Activated T-helper 1 cell treated with Interleukin-2 at 50 U/mL for 16 hours (primary cell): ENCODE measurements at regions not wholly inside any gene's neighbourhood (a gene's known extent, or its start where the extent isn't known, plus 50 kb on each side); places are given as distances from the start of the nearest gene placed in this dataset.
"Not testable (repeated sequence)": the region's sequence is repeated elsewhere in the genome, so short reads cannot be mapped to it uniquely, and the experiment has no call there.

Experiments
- DNase-seq: peaks from one replicate; pipeline ENCODE4 v3.0.0-alpha.2; 2020; ENCODE audit warnings: low read depth

DNA sequence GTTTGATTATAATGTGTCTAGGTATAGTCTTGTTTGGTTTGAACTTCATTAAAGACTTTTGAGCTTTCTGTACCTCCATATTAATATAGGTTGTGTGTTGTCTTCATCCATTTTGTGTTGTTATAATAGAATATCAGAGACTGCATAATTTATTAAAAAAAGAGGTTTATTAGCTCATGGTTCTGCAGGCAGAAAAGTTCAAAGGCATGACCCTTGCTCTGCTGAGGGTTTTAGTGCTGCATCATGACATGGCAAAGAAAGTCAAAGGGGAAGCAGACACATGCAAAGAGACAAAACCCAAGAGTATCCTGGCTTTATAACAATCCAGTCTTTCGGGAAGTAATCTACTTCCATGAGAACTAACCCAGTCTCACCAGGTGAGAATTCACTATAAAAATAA, 358.2 kb downstream of the EDEM1 start:
- no peak for DNase-seq

DNA sequence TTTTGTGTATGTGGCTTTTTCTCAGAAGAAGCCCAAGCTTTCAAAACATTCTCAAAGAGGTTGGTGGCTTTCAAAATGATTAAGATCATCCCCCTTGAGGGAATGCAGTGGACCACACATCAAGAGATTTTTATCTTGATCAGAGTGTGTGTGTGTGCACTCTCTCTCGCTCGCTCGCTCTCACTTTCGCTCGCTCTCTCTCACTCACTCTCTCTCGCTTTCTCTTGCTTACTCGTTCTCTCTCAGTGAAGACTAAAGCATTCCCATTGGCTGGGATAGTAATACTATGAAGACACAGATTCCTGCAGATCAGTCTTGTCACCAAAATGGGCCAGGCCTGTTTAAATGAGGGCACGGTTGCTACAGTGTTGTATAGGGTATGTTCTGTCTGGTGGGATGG, 365.7 kb downstream of the EDEM1 start:
- no peak for DNase-seq

DNA sequence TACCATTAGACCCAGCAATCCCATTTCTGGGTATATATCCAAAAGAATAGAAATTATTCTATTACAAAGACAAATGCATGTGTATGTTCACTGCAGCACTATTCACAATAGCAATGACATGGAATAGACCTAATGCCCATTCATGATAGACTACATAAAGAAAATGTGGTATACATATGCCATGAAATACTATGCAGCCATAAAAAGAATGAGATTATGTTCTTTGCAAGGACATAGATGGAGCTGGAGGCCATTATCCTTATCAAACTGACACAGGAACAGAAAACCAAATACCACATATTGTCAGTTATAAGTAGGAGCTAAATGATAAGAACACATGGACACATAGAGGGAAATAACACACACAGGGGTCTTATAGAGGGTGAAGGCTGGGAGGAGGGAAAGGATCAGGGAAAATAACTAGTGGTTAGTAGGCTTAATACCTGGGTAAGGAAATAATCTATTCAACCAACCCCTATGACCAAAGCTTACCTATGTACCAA, 366.8 kb downstream of the EDEM1 start:
- DNase-seq, result no peak

DNA sequence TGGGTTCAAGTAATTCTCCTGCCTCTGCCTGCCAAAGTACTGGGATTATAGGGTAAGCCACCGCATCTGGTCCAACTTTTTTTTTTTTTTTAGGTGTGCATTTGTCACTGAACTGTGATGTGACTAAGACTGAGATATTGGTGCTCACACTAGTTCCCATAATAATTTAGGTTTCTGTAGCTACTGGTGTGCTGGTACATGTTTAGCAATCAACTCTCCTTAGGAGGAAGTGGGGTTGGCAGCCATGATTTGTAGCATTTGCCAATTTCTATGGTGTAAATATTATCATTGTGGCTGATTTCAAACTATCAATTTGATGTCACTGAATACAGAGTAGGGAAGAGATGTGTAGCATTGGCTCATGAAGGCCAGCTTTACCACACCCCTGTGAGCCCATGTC, 372.7 kb downstream of the EDEM1 start:
- no peak for DNase-seq

DNA sequence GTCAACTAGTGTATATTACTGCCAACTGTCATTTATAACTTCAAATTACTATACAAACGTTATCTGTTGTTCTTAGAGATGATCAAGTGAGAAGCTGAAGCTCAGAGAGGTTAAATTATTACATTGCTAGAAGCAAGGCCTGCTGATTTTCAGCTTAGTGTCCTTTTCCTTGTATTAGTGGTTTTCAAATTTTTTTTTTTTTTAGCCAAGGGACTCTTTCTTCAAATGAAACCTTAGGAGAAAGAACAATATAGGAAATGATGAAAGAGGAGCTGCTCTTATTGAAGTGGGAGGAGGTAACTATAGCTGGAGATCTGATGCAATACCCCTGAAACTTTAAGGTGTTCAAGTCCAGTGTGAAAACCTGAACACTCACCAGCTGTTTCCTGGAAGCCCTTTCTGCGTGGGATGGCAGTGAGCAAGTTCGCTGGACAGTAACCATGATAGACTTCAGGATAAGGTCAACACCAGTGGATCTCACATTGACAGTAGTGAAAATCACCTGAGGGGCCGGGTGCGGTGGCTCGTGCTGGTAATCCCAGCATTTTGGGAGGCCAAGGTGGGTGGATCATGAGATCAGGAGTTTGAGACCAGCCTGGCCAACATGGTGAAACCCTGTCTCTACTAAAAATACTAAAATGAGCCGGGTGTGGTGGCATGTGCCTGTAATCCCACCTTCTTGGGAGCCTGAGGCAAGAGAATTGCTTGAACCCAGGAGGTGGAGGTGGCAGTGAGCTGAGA, 376.2 kb downstream of the EDEM1 start:
- DNase-seq, result no peak

DNA sequence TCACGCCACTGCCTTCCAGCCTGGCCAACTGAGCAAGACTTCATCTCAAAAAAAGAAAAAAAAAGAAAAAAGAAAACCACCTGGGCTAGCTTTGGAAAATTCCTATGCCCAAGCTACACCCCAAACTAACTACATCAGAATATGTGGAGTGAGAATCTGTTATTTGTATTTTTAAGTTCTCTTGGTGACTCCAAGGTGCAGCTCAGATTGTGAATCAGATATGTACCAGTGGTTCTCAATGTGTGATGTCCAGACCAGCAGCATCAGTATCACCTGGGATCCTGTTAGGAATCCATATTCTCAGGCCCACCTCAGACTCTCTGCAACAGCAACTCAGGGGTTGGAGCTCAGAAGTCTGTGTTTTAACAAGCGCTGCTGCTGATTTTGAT, 376.8 kb downstream of the EDEM1 start:
- DNase-seq, result no peak

DNA sequence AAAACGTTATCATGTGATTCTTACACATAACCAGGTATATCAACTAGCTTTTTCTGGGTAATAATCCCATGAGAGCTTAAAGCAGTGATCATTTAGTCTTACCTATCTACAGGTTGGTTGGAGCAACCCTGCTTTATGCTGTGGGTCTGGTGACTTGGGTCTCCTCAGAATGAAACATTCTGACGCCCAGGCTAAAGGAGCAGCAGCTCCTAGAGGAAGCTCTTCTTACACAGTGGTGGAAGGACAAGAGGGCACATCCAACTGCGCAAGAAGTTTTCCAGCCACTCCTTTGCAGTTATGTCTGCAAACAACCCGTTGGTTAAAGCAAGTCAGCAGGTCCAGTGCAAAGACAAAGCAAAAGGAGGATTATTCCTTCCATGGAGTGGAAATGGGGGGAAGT, 377.5 kb downstream of the EDEM1 start:
- no peak for DNase-seq

DNA sequence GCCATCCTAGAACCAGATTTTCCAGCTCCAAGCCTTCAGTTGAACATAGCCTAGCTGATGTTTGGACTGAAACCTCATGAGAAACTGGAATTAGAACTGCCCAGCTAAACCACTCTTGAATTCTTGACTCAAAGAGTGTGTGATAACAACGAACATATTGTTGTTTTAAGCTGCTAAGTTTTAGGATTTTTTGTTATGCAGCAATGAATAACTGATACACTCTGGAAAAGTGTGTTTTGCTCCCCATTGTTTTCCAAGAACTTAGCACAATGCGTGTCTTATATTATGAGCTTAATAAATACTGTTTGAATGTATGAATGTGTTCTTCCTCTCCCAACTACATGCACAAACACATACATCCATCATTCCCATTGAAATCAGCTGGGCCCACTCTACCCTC, 379.6 kb downstream of the EDEM1 start:
- no peak for DNase-seq

DNA sequence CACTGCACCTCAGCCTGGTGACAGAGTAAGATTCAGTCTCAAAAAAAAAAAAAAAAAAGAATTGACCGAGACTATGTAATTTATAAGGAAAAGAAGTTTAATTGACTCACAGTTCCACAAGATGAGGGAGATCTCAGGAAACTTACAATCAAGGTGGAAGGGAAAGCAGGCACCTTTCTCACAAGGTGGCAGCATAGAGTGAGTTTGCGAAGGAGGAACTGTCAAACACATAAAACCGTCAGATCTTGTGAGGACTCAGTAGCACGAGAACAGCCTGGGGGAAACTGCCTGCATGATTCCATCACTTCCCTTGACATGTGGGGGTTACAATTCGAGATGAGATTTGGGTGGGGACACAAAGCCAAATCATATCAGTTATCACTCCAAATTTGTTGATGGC, 380.9 kb downstream of the EDEM1 start:
- no peak for DNase-seq

DNA sequence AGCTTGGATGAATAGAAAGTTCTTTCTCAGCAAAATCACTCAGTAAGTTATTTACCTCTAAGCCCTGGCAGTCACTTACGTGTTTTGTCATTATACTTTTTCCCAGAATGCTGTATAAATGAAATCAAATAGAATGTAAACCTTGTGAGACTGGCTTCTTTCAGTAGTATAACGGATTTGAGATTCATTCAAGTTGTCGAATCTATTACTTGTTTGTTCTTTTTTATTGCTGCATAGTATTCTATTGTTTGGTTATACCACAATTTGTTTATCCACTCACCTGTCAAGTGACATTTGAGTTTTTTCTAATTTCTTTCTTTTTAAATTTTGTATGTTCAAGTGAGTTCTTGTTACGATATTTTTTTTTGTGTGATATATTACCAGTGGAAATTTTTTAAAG, 381.6 kb downstream of the EDEM1 start:
- DNase-seq, result no peak

DNA sequence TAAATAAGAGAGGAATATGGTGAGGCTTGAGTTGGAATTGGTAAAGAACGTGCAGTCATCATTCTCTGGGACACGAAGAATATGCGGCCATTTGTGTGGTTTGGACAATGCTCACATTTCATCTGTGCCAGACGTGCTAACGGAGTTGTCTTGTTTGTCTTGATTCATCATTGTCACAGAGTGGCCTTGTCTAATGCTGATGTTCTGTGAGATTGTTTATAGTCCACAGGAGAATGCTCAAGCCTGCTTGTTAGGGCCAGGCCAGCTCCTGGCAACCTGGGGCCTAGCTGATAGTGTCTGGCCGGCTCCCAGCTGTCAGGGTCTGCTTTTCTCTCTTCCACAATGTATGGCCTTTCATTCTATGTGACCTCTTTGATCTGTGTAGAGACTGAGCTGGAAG, 384.7 kb downstream of the EDEM1 start:
- no peak for DNase-seq

DNA sequence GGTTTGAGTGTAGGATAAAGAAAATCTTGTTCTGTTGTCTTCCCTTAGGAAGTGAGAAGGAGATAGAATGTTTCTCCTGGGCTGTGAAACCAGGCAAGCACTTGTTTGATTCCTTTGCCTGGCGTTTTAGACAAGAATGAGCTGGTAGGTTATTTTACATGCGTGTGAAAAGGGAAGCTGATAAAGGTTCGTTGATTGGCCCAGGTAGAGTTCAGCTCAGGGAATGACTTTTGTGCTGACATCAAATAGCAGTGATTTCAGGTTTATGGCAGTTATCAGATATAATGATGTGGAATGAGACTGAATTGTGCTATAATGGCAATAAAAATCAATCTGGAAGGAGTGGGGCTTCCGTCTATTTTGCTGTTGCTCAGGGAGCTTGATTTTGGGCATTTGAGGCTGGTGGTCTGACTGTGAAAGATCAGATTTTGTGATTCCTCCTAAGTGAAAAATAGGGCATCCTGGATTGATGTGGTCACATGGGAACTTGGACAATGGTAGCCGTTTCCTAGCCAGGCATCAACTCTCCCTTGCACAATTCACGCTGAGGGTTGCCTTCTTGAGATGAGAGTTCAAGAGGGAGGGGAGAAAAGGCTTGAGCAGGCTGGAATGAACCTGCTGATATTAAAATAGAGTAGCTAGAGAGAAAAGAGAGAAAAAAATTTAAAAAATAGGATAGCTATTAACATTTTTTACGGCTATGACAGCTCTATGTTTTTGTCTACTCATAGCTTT, 388.9 kb downstream of the EDEM1 start:
- no peak for DNase-seq

DNA sequence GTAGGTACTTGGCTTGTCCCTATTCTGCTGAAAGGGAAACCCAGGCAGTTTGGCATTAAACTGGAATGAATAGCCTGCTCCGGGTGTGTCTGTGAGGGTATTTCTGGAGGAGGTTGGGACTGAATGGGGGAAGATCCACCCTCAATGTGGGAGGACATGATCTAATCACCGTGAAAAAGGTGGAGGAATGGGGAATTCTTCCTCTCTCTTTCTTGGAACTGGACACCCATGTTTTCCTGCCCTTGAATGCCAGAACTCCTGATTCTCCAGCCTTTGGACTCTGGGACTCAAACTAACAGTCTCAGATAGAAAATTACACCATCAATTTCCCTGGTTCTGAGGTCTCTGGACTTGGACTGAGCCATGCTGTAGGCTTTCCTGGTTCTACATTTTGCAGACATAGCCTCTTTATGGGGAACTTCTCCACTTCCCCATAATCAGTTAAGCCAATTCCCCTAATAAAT, 391.7 kb downstream of the EDEM1 start:
- DNase-seq, result no peak

DNA sequence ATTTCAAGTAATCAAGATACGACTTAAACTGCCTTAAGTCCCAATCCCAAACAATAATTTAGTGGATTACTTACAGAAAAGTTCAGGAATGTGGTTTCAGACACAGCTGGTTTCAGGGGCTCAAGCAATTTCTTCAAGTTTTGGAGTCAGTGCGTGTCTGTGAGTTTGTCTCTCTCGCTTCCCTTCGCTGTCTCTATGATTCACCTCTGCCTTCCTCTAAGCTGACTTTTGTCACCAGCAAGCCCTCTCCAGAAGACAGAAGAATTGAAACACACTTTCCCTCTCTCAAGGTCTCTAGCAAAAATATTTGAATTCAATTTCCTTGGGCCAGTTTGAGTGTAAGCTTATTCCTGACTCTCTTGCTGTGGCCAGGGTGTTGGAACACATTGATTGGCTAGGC, 392.4 kb downstream of the EDEM1 start:
- no peak for DNase-seq

DNA sequence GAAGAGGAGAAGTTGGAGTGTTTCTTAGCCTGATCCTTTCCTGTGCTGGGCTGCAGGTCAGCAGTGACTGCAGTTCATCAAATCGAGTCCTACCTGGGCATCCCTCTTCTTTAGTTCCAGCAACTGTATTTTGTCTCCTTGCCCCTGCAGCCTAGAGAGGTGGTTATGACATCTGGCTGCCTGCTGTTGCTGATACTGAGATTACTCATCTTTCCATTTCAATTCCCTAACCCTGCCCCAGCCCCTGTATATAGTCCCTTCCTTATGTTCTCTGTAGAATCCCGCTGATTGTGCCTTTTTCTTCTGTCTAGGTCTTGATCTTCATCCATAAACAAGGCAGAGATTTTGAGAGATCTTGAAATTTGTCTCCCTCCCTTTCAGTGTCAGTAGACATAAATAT, 393.3 kb downstream of the EDEM1 start:
- DNase-seq, result no peak

DNA sequence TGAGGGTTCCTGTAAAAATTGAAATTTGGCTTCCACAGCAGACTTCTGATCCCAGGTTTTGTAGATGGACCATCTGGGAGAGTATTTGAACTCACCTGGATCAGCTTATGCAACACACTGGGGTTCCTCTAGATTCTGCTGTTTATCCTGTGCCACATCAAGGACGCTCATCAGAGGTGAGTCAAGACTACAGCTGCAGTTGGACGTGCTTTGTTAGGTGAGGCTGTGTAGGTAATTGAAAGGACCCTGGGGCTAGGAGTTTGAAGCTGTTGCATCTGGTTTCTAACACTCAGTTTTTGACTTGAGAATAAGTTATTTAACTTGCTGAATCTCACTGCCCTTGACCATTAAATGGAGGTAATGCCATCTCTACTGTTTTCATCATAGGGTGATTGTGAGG, 394.2 kb downstream of the EDEM1 start:
- DNase-seq, result no peak

DNA sequence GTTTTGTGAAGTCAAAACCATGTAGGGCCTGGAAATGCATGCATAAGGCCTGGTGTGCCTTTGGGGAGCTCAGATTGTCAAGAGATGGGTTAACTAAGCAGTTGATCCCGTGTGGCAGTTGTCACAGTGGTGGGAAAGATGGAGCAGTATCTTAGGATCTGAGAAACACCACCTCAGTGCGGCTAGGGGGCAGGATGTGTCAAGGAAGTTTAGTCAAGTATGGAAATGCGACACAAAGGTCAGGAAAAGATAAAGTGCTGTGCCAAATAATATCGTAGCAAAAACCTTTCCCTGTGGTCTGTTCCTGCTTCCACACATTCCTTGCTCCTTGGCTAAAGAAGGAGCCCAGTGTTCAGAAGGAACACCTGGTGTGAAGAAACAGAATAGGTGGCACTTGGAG, 396.4 kb downstream of the EDEM1 start:
- no peak for DNase-seq

DNA sequence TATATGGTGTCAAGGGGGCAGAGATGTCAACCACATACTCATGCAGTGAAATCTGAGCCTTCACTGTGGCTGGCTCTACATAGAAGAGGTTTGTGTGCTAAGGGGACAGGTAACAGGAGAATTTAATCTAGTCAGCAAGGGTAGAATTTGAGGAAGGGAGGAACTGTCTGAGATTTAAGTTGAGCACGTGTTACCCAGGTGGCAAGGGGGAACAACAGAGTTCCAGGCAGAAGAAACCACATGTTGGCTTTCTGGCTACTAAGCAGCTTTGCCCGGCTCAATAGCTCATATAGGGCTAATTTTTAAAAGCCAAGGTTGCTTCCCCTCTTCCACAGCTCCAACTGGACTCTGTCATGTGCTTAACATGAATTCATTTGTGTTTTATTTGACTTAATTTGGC, 397.6 kb downstream of the EDEM1 start:
- DNase-seq, result no peak

DNA sequence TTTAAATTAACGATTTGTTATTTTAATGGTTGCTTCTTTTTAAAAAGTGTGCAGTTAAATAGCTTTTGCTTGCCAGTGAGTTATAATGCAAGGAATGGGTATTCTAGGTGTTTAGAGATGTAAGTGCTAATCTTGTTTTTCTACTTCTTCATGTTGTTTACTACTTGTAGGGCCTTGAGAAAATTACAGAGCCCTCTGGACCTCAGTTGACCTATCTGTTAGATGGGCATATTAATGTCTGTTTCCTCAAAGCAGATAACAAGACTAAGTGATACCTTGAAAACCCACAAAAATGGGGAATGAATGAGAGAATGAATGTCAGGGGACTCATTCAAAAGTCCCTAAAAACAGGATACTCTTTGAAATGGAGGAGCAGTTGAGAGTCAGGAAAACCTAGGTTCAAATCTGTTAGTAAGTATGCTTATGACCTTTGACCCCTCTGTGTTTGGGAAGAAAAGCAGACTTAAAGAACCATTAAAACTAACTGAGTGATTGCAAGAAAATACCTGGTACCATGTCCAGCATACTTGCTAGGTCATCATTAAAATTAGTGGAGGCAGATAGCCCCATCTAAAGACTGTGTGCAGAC, 419.5 kb downstream of the EDEM1 start:
- no peak for DNase-seq

DNA sequence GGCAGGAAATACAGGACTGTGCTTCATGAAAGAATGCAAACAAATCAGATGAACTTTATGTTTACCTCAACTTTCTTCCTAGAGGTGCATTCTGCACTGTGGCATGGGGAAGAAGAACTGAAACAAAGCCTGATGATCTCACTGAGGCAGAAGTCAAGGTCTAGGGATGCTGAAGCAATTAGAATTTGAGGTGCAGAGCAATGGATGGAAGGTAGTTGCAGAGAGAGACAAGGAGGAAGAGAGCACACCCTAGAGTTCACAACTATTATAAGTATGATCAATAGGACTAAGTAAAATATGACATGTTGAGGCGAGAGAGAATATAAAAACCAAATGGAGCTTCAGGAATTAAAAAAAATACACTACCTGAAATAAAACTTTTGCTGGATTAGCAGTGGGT, 420.1 kb downstream of the EDEM1 start:
- no peak for DNase-seq

DNA sequence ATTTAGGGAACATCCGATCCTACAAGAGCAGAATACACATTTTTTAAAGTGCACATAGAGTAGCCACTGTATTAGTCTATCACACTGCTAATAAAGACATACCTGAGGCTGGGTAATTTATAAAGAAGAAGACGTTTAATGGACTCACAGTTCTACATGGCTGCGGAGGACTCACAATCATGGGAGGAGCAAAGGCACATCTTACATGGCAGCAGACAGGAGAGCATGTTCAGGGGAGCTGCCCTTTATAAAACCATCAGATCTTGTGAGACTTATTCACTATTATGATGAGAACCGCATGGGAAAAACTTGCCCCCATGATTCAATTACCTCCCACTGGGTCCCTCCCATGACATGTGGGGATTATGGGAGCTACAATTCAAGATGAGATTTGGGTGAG, 421.5 kb downstream of the EDEM1 start:
- not testable (repeated sequence) for DNase-seq

DNA sequence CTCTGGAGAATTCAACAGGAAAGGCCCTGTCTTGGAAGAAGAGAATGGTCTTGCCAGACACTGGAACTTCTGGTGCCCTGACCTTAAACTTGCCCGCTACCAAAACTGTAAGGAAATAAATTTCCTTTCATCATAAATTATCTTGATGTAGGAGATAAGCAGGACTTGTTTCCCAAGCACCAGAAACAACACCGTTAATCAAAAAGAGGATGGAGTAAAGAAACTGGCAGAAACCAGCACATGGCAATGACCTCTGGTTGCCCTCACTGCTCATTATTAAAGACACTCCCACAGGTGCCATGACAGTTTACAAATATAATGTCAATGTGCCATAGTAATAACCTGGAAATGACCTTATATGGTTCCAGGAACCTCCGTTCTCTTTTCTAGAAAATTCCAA, 426.1 kb downstream of the EDEM1 start:
- DNase-seq, result no peak

DNA sequence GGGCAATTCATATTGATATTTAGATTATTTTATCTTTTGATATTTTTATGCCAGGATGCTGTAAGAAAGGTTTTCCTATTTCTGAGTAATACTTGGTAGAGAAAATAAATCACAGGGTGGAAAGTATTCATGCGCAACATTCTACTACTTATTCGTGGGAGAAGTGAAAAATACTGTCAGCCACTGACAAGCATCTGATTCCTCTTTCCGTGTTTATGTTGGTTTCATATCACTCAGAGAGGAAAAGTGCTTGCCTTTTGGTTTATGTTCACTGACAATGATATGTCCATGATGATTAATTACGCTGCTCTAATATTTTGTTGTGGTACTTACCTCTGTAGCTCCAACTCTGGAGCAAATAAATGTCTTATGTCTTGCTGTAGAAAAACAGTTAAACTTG, 429.4 kb downstream of the EDEM1 start:
- no peak for DNase-seq
